GM11168 (cell line): ENCODE measurements at regions not wholly inside any gene's neighbourhood (a gene's known extent, or its start where the extent isn't known, plus 50 kb on each side); places are given as distances from the start of the nearest gene placed in this dataset.

Experiments
- in situ Hi-C: fragments of 300-500 bp; cut with MboI; formaldehyde crosslinking; loops from one replicate; pipeline ENCODE4 v1.12.0; 2022; ENCODE audit warnings: low sequenced_read_pairs; ENCODE audit not compliant: unreplicated experiment

GRCh38 chr13:53200498-53201453 lies 172.2 kb downstream of the OLFM4 start:
- in situ Hi-C loops: no loop called here

GRCh38 chr13:53201454-53202225 lies 173.0 kb downstream of the OLFM4 start:
- in situ Hi-C loops: no loop called here

DNA sequence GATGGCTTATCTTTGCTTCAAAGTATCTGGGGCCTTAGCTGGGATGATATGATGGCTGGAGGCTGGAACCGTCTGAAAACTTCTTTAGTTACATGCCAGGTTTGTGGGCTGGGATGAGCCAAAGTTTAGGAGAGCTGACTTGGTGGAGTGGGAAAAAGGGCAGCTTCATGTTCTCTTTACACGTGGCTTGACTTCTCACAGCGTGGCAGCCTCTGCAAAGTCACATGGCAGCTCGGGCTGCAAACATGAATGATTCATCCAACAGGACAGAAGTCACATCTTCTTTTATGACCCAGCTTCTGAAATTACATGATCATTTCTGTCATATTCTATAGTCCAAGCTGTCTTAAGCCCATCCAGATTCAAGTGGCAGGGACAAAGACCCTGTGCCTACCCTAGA lies 176.0 kb downstream of the OLFM4 start:
- in situ Hi-C loops: no loop called here

DNA sequence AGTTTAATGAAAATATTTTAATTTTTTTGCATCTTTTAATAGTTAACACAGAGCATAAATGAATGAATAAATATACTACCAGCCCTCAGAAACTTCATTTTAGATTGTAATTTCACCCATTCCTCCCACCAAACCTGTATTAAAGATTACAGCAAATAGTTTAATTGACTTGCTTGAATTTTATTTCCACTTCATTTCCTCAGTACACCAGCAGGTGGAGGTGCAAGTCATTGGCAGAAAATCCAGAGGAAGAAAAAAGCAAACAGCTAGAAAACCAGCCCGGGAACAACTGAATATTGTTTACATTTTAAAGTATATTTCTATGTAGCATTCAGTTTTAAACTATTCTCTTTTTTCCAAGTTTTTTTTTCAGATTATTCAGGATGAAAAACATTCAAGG lies 177.8 kb downstream of the OLFM4 start:
- in situ Hi-C loops: no loop called here

- in situ Hi-C loops: no loop called here
Observed at GRCh38 chr13:53207556-53207955, 178.9 kb downstream of the OLFM4 start.

GRCh38 chr13:53214433-53214832 lies 185.8 kb downstream of the OLFM4 start:
- in situ Hi-C loops: no loop called here

DNA sequence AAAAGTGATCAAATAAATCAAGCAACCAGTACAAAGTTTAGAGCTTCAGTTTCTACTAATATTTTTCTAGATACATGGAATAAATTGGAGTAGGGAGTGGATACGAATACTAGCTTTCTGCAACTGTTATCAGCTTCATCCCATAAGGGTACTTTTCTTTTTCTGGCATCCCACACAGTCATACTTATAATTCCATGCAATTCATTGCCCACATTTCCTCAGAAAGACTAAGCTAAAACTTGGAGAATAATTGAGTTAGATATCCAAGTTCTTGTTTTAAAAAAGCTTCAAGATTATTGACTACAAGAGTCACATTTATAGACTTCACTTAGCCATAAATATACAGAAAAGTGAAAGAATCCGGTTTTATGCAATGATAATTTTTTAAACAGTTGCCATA lies 186.9 kb downstream of the OLFM4 start:
- in situ Hi-C loops: no loop called here

DNA sequence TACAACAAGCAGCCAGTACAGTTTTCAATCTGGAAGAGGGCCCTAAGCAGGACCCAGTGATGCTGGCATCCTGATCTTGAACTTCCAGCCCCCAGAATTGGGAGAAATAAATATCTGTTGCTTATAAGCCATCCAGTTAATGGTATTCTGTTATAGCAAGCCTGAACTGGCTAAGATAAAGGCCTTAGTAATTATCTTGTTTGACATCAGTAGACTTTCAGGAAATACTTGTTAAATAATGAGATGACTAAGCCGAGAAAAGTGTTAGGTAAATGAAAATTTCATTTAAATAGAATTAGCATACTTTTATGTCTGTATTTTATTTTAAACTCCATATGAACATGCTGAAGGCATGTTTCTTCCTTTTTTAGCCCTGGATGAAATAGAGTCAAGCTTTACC lies 188.2 kb downstream of the OLFM4 start:
- in situ Hi-C loops: no loop called here

GRCh38 chr13:53217194-53217593 lies 188.6 kb downstream of the OLFM4 start:
- in situ Hi-C loops: no loop called here

- in situ Hi-C loops: no loop called here
Observed at GRCh38 chr13:53220038-53220437, 191.4 kb downstream of the OLFM4 start.

GRCh38 chr13:53237696-53238095 lies 209.1 kb downstream of the OLFM4 start:
- in situ Hi-C loops: loop anchor here (25.0 kb wide), 1 partner anchor 400 kb away; no protein-coding TSS in a partner anchor

DNA sequence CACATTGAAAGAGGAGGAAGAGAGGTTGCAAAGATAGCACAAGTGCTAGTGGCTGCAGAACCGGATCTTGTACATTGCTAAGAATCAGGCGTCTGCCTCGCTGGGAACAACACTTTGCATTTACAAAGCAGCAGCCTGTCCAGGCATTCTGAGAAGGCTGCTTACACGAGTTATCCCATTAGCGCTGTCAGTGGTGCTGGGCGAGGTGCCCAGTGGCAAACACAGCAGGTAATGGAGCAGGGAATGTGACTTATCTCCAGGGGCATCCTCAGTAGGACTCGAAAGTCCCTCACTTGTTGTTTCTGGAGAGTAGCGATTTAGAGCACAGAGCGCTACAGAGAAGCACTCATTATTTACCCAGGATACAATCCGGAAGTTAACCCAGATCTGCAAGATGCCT lies 209.6 kb downstream of the OLFM4 start:
- in situ Hi-C loops: loop anchor here (25.0 kb wide), 1 partner anchor 399 kb away; no protein-coding TSS in a partner anchor

- in situ Hi-C loops: loop anchor here (25.0 kb wide), 1 partner anchor 397 kb away; no protein-coding TSS in a partner anchor
Observed at GRCh38 chr13:53240401-53241025, 211.9 kb downstream of the OLFM4 start.

DNA sequence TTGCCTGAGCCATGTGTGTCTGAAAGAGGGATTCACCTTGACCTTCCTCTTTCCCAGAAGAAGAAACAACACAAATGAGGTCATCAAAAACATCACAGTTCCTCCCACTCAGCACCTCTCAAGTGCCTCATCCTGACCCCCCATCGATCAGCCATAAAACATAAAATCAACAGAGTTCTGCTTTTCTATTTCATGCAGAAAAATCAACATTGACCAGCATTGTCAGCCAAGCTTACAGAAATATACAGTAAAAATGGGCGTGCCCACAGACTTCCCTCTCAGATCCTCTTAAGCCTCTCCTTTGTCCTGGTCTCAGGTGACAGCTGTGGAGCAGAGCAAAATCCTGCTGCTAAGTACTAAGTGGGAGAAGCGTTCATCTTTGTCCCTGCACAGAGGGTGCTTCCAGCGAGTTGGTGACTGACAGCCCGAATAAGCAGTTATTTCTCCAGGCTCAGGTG lies 213.3 kb downstream of the OLFM4 start:
- in situ Hi-C loops: loop anchor here (25.0 kb wide), 1 partner anchor 395 kb away; no protein-coding TSS in a partner anchor

- in situ Hi-C loops: loop anchor here (25.0 kb wide), 1 partner anchor 388 kb away; no protein-coding TSS in a partner anchor
Observed at GRCh38 chr13:53249236-53249635, 220.6 kb downstream of the OLFM4 start.

DNA sequence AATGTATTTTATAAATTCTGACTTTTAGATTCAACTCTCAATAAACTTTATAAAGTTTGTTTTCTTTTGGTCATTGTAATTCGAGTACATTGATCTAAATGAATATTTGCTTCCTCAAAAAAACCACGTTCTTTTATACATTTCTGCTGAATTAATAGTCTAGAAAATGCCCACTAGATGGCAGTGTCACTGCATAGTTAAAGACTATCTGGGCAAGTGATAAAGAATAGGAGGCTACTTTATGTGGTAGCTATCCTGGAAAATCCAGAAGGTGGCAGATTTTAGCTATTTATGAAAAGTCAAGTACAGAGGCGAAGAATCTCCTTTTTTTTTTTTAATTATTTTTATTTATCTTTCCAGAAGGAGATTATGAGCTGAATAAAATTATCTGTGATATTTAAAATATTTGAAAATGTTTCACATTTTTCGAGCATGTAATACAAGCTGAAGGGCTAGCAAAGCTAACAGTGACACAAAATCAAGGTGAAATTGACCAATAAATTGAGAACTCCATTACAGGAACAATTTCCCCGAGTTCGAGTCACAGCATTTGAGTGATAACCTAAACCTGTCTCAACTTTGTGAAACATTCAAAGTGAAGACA lies 221.8 kb downstream of the OLFM4 start:
- in situ Hi-C loops: loop anchor here (25.0 kb wide), 1 partner anchor 512 kb away; no protein-coding TSS in a partner anchor

DNA sequence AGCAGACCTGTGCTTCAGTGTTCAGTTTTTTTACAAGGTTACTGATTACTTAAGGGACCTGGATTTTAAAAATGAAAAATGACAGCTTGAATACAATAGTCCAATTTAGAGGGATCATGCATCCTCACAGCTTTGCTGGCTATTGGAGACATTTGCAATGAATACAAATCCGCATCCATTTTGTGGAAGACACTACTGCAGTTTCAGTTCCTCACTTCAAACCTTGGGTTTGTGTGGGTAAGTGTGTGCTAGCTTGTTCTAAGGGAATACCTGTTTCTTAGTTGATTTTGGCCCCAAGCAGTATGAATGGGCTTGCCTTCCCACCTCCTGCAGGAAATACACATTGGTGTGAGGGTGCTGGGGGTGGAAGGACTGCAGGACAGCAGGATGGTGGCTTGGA lies 222.4 kb downstream of the OLFM4 start:
- in situ Hi-C loops: loop anchor here (25.0 kb wide), 1 partner anchor 511 kb away; no protein-coding TSS in a partner anchor

DNA sequence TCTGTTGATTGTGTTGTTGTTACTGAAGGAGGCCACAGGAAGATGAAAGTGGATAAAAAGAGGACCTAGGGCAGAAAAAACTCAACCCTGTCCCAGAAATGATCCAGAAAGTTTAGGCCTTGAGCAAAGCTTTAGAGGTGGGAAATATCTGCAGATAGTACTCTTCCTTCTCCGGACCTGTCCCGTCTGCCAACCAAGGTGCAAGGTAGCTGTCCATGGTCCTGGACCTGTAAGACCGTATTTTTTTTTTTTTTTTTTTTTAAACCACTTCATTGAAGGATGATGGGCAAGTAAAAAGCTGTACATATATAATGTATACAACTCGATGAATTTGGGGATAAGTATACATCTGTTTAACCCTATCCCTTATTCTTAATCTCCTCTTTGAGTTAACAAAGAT lies 225.9 kb downstream of the OLFM4 start:
- in situ Hi-C loops: loop anchor here (25.0 kb wide), 1 partner anchor 508 kb away; no protein-coding TSS in a partner anchor

DNA sequence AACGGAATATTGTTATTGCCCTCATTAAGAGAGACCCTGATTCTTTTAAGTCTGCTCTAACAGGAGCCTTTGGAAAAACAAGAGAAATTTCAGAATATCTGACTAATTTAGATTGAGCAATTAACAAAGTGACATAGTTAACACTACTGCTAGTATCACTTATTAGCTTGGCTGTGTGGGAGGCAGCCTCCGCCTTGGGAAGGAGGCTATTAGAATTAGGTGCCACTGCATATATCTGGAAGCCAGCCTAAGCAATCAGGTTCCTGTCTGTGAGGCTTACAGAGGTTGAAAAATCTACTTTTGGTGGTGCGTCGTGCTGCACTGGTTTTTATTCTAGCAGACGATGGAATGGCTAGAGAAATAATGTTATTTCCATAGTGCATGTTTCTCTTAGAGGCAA lies 227.2 kb downstream of the OLFM4 start:
- in situ Hi-C loops: loop anchor here (25.0 kb wide), 1 partner anchor 507 kb away; no protein-coding TSS in a partner anchor

DNA sequence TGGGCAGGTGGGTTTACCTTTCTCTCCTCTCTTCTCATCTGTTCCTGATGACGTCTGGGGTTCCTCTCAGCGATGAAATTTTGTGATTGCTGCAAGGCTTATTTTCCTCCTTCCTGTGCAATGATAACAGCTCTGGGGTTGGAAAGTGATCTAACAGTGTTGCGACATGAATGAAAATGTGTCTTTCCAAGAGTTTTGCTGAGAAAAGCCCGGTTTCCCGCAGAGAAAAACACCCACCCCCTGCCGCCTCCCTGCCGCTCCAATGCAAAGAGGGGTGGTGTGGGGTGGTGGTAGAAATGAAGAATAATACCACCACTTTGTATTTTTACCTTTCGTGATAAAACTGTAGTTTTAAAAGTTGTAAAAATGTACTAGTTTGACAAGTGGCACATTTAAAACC lies 232.0 kb downstream of the OLFM4 start:
- in situ Hi-C loops: loop anchor here (25.0 kb wide), 1 partner anchor 502 kb away; no protein-coding TSS in a partner anchor
